ENCODE measurements at regions not wholly inside any gene's neighbourhood (a gene's known extent, or its start where the extent isn't known, plus 50 kb on each side); places are given as distances from the start of the nearest gene placed in this dataset.

DNA sequence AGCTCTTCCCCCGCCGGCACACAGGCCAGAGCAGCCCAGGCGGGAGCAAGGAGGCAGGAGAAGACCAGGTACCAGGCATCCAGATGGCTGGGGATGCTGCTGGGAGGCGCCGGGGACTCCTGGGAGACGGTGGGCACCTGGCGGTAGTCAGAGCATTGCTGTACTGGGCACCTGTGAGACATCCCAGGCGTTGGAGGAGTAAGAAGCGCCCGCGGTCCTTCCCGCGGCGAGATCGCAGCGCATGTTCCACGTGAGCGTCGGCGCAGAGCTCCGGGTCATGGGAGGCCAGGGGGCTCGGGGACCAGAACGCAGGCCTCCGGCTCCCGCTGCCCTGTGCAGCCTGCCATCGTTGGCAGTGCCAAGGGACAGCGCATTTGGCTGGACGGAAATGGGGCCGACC, 293.7 kb upstream of the CDYL start:
- no peak for TF ChIP-seq TOX (CRISPR knock-in tag; IDR thresholded peaks at IDR 0.05; ENCODE audit: borderline replicate concordance)
- no peak for TF ChIP-seq ZNF565 (CRISPR knock-in tag; conservative IDR thresholded peaks at IDR 0.05; ENCODE audit: low read depth)
- no peak for TF ChIP-seq GLIS3 (CRISPR knock-in tag; IDR thresholded peaks at IDR 0.05)
- no peak for TF ChIP-seq ISL1 (CRISPR knock-in tag; IDR thresholded peaks at IDR 0.05)
- TF ChIP-seq, protein P1, sequence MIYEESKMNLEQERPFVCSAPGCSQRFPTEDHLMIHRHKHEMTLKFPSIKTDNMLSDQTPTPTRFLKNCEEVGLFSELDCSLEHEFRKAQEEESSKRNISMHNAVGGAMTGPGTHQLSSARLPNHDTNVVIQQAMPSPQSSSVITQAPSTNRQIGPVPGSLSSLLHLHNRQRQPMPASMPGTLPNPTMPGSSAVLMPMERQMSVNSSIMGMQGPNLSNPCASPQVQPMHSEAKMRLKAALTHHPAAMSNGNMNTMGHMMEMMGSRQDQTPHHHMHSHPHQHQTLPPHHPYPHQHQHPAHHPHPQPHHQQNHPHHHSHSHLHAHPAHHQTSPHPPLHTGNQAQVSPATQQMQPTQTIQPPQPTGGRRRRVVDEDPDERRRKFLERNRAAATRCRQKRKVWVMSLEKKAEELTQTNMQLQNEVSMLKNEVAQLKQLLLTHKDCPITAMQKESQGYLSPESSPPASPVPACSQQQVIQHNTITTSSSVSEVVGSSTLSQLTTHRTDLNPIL (CRISPR knock-in tag; IDR thresholded peaks at IDR 0.05; ENCODE audit: low read depth) = no peak
- no peak for TF ChIP-seq ZNF8 (CRISPR knock-in tag; IDR thresholded peaks at IDR 0.05)
- no peak for TF ChIP-seq ZNF70 (CRISPR knock-in tag; IDR thresholded peaks at IDR 0.05)
- no peak for TF ChIP-seq ESRRG (CRISPR knock-in tag; IDR thresholded peaks at IDR 0.05)
- TF ChIP-seq, protein P2, sequence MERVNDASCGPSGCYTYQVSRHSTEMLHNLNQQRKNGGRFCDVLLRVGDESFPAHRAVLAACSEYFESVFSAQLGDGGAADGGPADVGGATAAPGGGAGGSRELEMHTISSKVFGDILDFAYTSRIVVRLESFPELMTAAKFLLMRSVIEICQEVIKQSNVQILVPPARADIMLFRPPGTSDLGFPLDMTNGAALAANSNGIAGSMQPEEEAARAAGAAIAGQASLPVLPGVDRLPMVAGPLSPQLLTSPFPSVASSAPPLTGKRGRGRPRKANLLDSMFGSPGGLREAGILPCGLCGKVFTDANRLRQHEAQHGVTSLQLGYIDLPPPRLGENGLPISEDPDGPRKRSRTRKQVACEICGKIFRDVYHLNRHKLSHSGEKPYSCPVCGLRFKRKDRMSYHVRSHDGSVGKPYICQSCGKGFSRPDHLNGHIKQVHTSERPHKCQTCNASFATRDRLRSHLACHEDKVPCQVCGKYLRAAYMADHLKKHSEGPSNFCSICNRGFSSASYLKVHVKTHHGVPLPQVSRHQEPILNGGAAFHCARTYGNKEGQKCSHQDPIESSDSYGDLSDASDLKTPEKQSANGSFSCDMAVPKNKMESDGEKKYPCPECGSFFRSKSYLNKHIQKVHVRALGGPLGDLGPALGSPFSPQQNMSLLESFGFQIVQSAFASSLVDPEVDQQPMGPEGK (CRISPR knock-in tag; IDR thresholded peaks at IDR 0.05; ENCODE audit: borderline replicate concordance) = no peak
- no peak for TF ChIP-seq ZFP30 (CRISPR knock-in tag; IDR thresholded peaks at IDR 0.05)
- no peak for TF ChIP-seq OSR1 (CRISPR knock-in tag; IDR thresholded peaks at IDR 0.05)
- no peak for TF ChIP-seq SNAI2 (CRISPR knock-in tag; IDR thresholded peaks at IDR 0.05)

Data from SK-N-SH treated with all-trans-retinoic acid at 6 μM for 48 hours (cell line).